ENCODE measurements at regions not wholly inside any gene's neighbourhood (a gene's known extent, or its start where the extent isn't known, plus 50 kb on each side); places are given as distances from the start of the nearest gene placed in this dataset.

DNA sequence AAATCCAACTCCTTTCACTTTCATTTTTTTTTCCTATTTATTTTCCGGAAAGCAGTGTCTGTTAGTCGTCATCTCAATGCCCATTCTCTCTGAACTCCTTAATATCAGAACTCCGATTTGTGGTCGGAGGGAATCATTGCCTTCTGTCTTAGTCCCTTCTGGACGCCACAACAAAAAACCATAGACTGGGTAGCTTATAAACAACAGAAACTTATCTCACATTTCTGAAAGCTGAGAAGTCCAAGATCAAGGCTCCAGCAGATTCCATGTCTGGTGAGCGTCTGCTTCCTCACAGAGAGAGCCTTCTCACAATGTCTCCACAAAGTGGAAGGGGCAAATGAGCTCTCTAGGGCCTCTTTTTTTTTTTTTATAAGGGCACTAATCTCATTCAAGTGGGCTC, 296.6 kb upstream of the CDH11 start:
- DNase-seq (ENCODE audit: low read depth in 1 of 2, low spot score in 1 of 2), result no peak
- Histone ChIP-seq H3K4me3 (replicated peaks; ENCODE audit: insufficient read depth, low read length) (no peak overlapping the region), H3K27me3 (ENCODE audit: insufficient read depth, poor library complexity, severe bottlenecking) (no peaks in the 10 kb centered on the region), H3K27ac (replicated peaks) (no peak overlapping the region)
- TF ChIP-seq POLR2AphosphoS5 (IDR thresholded peaks at IDR 0.05; ENCODE audit: low read depth) (no peak), REST (IDR thresholded peaks at IDR 0.05; ENCODE audit: insufficient replicate concordance, low read depth) (no peak), GABPA (IDR thresholded peaks at IDR 0.05; ENCODE audit: low read depth) (no peak), SPI1 (IDR thresholded peaks at IDR 0.05; ENCODE audit: borderline replicate concordance, low read depth) (no peak)
- TF ChIP-seq, protein P1, sequence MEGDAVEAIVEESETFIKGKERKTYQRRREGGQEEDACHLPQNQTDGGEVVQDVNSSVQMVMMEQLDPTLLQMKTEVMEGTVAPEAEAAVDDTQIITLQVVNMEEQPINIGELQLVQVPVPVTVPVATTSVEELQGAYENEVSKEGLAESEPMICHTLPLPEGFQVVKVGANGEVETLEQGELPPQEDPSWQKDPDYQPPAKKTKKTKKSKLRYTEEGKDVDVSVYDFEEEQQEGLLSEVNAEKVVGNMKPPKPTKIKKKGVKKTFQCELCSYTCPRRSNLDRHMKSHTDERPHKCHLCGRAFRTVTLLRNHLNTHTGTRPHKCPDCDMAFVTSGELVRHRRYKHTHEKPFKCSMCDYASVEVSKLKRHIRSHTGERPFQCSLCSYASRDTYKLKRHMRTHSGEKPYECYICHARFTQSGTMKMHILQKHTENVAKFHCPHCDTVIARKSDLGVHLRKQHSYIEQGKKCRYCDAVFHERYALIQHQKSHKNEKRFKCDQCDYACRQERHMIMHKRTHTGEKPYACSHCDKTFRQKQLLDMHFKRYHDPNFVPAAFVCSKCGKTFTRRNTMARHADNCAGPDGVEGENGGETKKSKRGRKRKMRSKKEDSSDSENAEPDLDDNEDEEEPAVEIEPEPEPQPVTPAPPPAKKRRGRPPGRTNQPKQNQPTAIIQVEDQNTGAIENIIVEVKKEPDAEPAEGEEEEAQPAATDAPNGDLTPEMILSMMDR (IDR thresholded peaks at IDR 0.05; ENCODE audit: insufficient read depth, low read length), result no peak

GRCh38 chr16:65415460-65415859, 293.6 kb upstream of the CDH11 start:
- H3K27ac ChIP-seq (replicated peaks), result no peak overlapping the region
- TF ChIP-seq GABPA (IDR thresholded peaks at IDR 0.05; ENCODE audit: low read depth), result no peak
- TF ChIP-seq, protein P1 (IDR thresholded peaks at IDR 0.05; ENCODE audit: insufficient read depth, low read length), result no peak
- no peak for TF ChIP-seq SPI1 (IDR thresholded peaks at IDR 0.05; ENCODE audit: borderline replicate concordance, low read depth)
- TF ChIP-seq REST (IDR thresholded peaks at IDR 0.05; ENCODE audit: insufficient replicate concordance, low read depth), result no peak
- no peak for TF ChIP-seq POLR2AphosphoS5 (IDR thresholded peaks at IDR 0.05; ENCODE audit: low read depth)
- no peak for DNase-seq (ENCODE audit: low read depth in 1 of 2, low spot score in 1 of 2)

DNA sequence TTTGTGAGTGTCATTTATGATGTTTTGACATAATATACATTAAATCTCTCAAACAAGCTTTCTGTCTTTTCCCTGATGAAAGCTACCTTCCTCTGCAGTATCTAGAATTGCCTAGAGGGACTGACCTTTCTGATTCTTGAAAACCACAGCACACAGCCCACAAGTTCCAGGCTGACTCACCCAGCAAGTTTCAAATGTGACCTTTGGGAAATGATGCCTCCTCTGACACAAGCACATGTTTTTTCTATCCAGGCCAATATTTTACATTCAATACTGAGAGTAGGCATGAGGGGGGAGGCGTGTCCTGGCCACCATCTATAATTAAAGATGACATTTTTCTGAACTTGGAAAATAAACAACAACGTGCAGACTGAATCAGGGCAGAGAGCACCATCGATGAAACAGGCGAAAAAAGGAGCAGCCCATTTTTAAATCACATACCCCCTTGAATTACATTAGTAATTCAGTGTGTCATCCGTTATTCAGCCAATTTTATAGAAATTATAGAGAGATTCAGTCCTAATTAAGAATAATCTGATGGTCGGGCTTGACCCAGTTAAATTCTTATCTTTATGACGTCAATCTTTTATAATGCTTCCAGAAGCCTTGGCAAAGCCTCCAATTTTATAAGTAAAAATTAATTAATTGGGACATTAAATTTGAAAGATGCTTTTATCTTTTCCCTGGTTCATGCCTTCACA, 292.6 kb upstream of the CDH11 start:
- no peak overlapping the region for H3K27ac ChIP-seq (replicated peaks)
- H3K27me3 ChIP-seq (ENCODE audit: insufficient read depth, poor library complexity, severe bottlenecking), result no peaks in the 10 kb centered on the region
- H3K4me3 ChIP-seq (replicated peaks; ENCODE audit: insufficient read depth, low read length), result no peak overlapping the region
- no peak for DNase-seq (ENCODE audit: low read depth in 1 of 2, low spot score in 1 of 2)
- TF ChIP-seq SPI1 (IDR thresholded peaks at IDR 0.05; ENCODE audit: borderline replicate concordance, low read depth) (no peak), GABPA (IDR thresholded peaks at IDR 0.05; ENCODE audit: low read depth) (no peak), POLR2AphosphoS5 (IDR thresholded peaks at IDR 0.05; ENCODE audit: low read depth) (no peak)

More at GRCh38 chr16:65415460-65415859, 293.6 kb upstream of the CDH11 start:
- no peak overlapping the region for H3K4me3 ChIP-seq (replicated peaks; ENCODE audit: insufficient read depth, low read length)
- no peaks in the 10 kb centered on the region for H3K27me3 ChIP-seq (ENCODE audit: insufficient read depth, poor library complexity, severe bottlenecking)

- TF ChIP-seq, protein P1 (IDR thresholded peaks at IDR 0.05; ENCODE audit: insufficient read depth, low read length), result no peak
- no peak for TF ChIP-seq POLR2AphosphoS5 (IDR thresholded peaks at IDR 0.05; ENCODE audit: low read depth)
- no peak for TF ChIP-seq GABPA (IDR thresholded peaks at IDR 0.05; ENCODE audit: low read depth)
- no peak for TF ChIP-seq SPI1 (IDR thresholded peaks at IDR 0.05; ENCODE audit: borderline replicate concordance, low read depth)
- no peak for TF ChIP-seq REST (IDR thresholded peaks at IDR 0.05; ENCODE audit: insufficient replicate concordance, low read depth)
- Histone ChIP-seq H3K4me3 (replicated peaks; ENCODE audit: insufficient read depth, low read length) (no peak overlapping the region), H3K27me3 (ENCODE audit: insufficient read depth, poor library complexity, severe bottlenecking) (no peaks in the 10 kb centered on the region), H3K27ac (replicated peaks) (no peak overlapping the region)
- DNase-seq (ENCODE audit: low read depth in 1 of 2, low spot score in 1 of 2), result no peak
Measured at GRCh38 chr16:65413861-65414260, 292.0 kb upstream of the CDH11 start.
